Left lung (tissue), 4 donors: ENCODE measurements at regions not wholly inside any gene's neighbourhood (a gene's known extent, or its start where the extent isn't known, plus 50 kb on each side); places are given as distances from the start of the nearest gene placed in this dataset.
"Not testable (repeated sequence)": the region's sequence is repeated elsewhere in the genome, so short reads cannot be mapped to it uniquely, and the experiment has no call there.

Source experiments
- ATAC-seq: fragments of 200-7000 bp; cut with Tn5 transposase; one replicate; pipeline ENCODE4 v1.9.1; 2020; ENCODE audit warnings: moderate library complexity
- DNase-seq, 4 donors: peaks; one replicate each; pipeline ENCODE4 v3.0.0-alpha.2; 2013 to 2020
- H3K27ac ChIP-seq, 2 donors: fragments of 200-600 bp; sonication (generic) in 1 of 2; one replicate each; pipeline versions ENCODE4 v1.5.0 to v1.8.0; 2020 to 2021
- H3K27me3 ChIP-seq, 2 donors: fragments of 200-600 bp; sonication (generic) in 1 of 2; one replicate each; pipeline versions ENCODE4 v1.5.0 to v1.8.0; 2020 to 2021
- H3K36me3 ChIP-seq, 2 donors: fragments of 200-600 bp; sonication (generic) in 1 of 2; one replicate each; pipeline versions ENCODE4 v1.5.0 to v1.8.0; 2020 to 2021
- H3K4me1 ChIP-seq, 2 donors: fragments of 200-600 bp; one replicate each; pipeline ENCODE4 v1.8.0; 2021
- H3K4me3 ChIP-seq, 2 donors: fragments of 200-600 bp; sonication (generic) in 1 of 2; one replicate each; pipeline versions ENCODE4 v1.5.0 to v1.8.0; 2020 to 2021; ENCODE audit warnings: mild to moderate bottlenecking in 1 of 2
- H3K9me3 ChIP-seq, 2 donors: fragments of 200-600 bp; sonication (generic) in 1 of 2; one replicate each; pipeline versions ENCODE4 v1.5.0 to v1.8.0; 2020 to 2021
- intact Hi-C, 2 donors: fragments of 100-400 bp; cut with DNase I; formaldehyde crosslinking; loops; one replicate each; pipeline versions ENCODE4 v1.11.2 to v1.14.2; 2022
- TF ChIP-seq, protein P1 (sequence below), 2 donors: fragments of 200-600 bp; sonication (generic) in 1 of 2; IDR thresholded peaks; one replicate each; pipeline versions ENCODE4 v1.5.0 to v1.8.0; 2021; ENCODE audit warnings: antibody characterized with exemption in 2 of 2
- donor health status: DM: no; HTN: yes; CAD: no.
- donor health status: DM: no; HTN: no; CAD: no.

DNA sequence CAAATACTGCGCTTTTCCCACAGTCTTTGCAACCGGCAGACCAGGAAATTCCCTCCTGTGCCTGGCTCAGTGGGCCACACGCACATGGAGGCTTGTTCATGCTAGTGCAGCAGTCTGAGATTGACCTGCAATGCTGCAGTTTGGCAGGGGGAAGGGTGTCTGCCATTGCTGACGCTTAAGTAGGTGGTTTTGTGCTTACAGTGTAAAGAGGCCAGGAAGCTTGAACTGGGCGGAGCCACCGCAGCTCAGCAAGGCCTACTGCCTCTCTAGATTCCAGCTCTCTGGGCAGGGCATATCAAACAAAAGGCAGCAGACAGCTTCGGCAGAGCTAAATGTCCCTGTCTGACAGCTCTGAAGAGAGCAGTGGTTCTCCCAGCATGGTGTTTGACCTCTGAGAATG is 390.5 kb upstream of the TECRL start:
- Histone ChIP-seq H3K36me3 (no peaks in the 10 kb centered on the region), H3K27ac (no peak overlapping the region), H3K27me3 (no peaks in the 10 kb centered on the region), H3K4me3 (no peak overlapping the region), H3K4me1 (no peaks in the 10 kb centered on the region), H3K9me3 (peaks cover 0 to 7% of the 10 kb centered on the region in 2 donors)
- DNase-seq (peak in 2 of 4 donors; percentile 34 to 43), ATAC-seq (peak; percentile 78)
- TF ChIP-seq, protein P1, sequence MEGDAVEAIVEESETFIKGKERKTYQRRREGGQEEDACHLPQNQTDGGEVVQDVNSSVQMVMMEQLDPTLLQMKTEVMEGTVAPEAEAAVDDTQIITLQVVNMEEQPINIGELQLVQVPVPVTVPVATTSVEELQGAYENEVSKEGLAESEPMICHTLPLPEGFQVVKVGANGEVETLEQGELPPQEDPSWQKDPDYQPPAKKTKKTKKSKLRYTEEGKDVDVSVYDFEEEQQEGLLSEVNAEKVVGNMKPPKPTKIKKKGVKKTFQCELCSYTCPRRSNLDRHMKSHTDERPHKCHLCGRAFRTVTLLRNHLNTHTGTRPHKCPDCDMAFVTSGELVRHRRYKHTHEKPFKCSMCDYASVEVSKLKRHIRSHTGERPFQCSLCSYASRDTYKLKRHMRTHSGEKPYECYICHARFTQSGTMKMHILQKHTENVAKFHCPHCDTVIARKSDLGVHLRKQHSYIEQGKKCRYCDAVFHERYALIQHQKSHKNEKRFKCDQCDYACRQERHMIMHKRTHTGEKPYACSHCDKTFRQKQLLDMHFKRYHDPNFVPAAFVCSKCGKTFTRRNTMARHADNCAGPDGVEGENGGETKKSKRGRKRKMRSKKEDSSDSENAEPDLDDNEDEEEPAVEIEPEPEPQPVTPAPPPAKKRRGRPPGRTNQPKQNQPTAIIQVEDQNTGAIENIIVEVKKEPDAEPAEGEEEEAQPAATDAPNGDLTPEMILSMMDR (IDR thresholded peaks at IDR 0.05), result no peak
- intact Hi-C loops, result no loop called here

GRCh38 chr4:64798828-64799227 is 389.6 kb upstream of the TECRL start:
- H3K27ac ChIP-seq, intact Hi-C loops, H3K36me3 ChIP-seq, H3K9me3 ChIP-seq, DNase-seq, H3K4me3 ChIP-seq, H3K27me3 ChIP-seq, H3K4me1 ChIP-seq, ATAC-seq: not testable (repeated sequence)

DNA sequence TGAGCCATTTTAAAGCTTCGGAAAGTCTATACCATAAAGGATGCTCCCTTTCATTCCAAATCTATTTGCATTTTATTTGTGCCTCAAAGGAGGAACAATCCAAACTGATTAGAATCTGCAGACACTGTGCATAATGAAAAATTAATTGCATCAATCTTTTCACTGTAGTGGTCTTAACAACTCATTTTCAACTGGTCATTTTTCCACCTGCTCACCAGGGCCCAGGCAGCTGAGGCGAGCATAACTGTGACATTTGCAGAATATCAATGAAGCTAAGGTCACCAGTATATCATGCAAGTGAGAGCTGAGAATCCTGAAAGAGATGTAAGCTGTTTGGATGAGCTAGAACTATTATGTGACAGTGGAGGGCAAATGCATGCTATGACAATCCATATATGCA is 387.3 kb upstream of the TECRL start:
- Histone ChIP-seq H3K4me3 (no peak overlapping the region), H3K36me3 (no peaks in the 10 kb centered on the region), H3K27ac (no peak overlapping the region), H3K9me3 (no peaks in the 10 kb centered on the region), H3K27me3 (no peaks in the 10 kb centered on the region), H3K4me1 (no peaks in the 10 kb centered on the region)
- no peak for DNase-seq
- no peak for ATAC-seq
- TF ChIP-seq, protein P1 (IDR thresholded peaks at IDR 0.05), result no peak
- intact Hi-C loops, result no loop called here

- no peaks in the 10 kb centered on the region for H3K27me3 ChIP-seq
- H3K4me1 ChIP-seq, result no peaks in the 10 kb centered on the region
- H3K9me3 ChIP-seq, result no peaks in the 10 kb centered on the region
- ATAC-seq (peak; percentile 44), DNase-seq (no peak)
- intact Hi-C loops, result no loop called here
- TF ChIP-seq, protein P1 (IDR thresholded peaks at IDR 0.05), result no peak
- no peak overlapping the region for H3K4me3 ChIP-seq
- no peaks in the 10 kb centered on the region for H3K36me3 ChIP-seq
- no peak overlapping the region for H3K27ac ChIP-seq
Observed at GRCh38 chr4:64784125-64784524, 374.9 kb upstream of the TECRL start.

GRCh38 chr4:64781737-64782326 is 372.6 kb upstream of the TECRL start:
- H3K4me1 ChIP-seq, result no peaks in the 10 kb centered on the region
- H3K27me3 ChIP-seq, result no peaks in the 10 kb centered on the region
- intact Hi-C loops, result no loop called here
- DNase-seq, result peak in 1 of 4 donors; percentile 14
- TF ChIP-seq, protein P1 (IDR thresholded peaks at IDR 0.05), result peak; percentile 32 to 40
- no peak overlapping the region for H3K4me3 ChIP-seq
- H3K9me3 ChIP-seq, result no peaks in the 10 kb centered on the region
- ATAC-seq, result peak; percentile 65
- no peaks in the 10 kb centered on the region for H3K36me3 ChIP-seq
- no peak overlapping the region for H3K27ac ChIP-seq

- intact Hi-C loops, result no loop called here
- ATAC-seq (no peak), DNase-seq (no peak)
- Histone ChIP-seq H3K9me3 (no peaks in the 10 kb centered on the region), H3K36me3 (no peaks in the 10 kb centered on the region), H3K27ac (no peak overlapping the region), H3K4me3 (no peak overlapping the region), H3K4me1 (no peaks in the 10 kb centered on the region), H3K27me3 (no peaks in the 10 kb centered on the region)
- TF ChIP-seq, protein P1 (IDR thresholded peaks at IDR 0.05), result no peak
Observed at GRCh38 chr4:64780664-64781063, 371.4 kb upstream of the TECRL start.
